ENCODE measurements at regions not wholly inside any gene's neighbourhood (a gene's known extent, or its start where the extent isn't known, plus 50 kb on each side); places are given as distances from the start of the nearest gene placed in this dataset.

- DNase-seq (ENCODE audit: low read depth in 1 of 2, low spot score in 1 of 2) = no peak
- Histone ChIP-seq H3K4me3 (replicated peaks; ENCODE audit: insufficient read depth, low read length) (no peak overlapping the region), H3K27me3 (ENCODE audit: insufficient read depth, poor library complexity, severe bottlenecking) (no peaks in the 10 kb centered on the region), H3K27ac (replicated peaks) (no peak overlapping the region)
- no peak for TF ChIP-seq CTCF (IDR thresholded peaks at IDR 0.05; ENCODE audit: insufficient read depth, low read length)
- TF ChIP-seq SPI1 (IDR thresholded peaks at IDR 0.05; ENCODE audit: borderline replicate concordance, low read depth) = no peak
- TF ChIP-seq REST (IDR thresholded peaks at IDR 0.05; ENCODE audit: insufficient replicate concordance, low read depth) = no peak
- no peak for TF ChIP-seq GABPA (IDR thresholded peaks at IDR 0.05; ENCODE audit: low read depth)
- no peak for TF ChIP-seq POLR2AphosphoS5 (IDR thresholded peaks at IDR 0.05; ENCODE audit: low read depth)
These were observed 126.5 kb downstream of the CHST1 start for GRCh38 chr11:45538939-45539338.

- TF ChIP-seq GABPA (IDR thresholded peaks at IDR 0.05; ENCODE audit: low read depth) (no peak), SPI1 (IDR thresholded peaks at IDR 0.05; ENCODE audit: borderline replicate concordance, low read depth) (no peak), POLR2AphosphoS5 (IDR thresholded peaks at IDR 0.05; ENCODE audit: low read depth) (no peak), CTCF (IDR thresholded peaks at IDR 0.05; ENCODE audit: insufficient read depth, low read length) (no peak), REST (IDR thresholded peaks at IDR 0.05; ENCODE audit: insufficient replicate concordance, low read depth) (no peak)
- no peak for DNase-seq (ENCODE audit: low read depth in 1 of 2, low spot score in 1 of 2)
- Histone ChIP-seq H3K4me3 (replicated peaks; ENCODE audit: insufficient read depth, low read length) (no peak overlapping the region), H3K27me3 (ENCODE audit: insufficient read depth, poor library complexity, severe bottlenecking) (no peaks in the 10 kb centered on the region), H3K27ac (replicated peaks) (no peak overlapping the region)
These were observed 127.1 kb downstream of the CHST1 start for GRCh38 chr11:45538363-45538762.

- Histone ChIP-seq H3K4me3 (replicated peaks; ENCODE audit: insufficient read depth, low read length) (no peak overlapping the region), H3K27me3 (ENCODE audit: insufficient read depth, poor library complexity, severe bottlenecking) (no peaks in the 10 kb centered on the region), H3K27ac (replicated peaks) (no peak overlapping the region)
- no peak for TF ChIP-seq POLR2AphosphoS5 (IDR thresholded peaks at IDR 0.05; ENCODE audit: low read depth)
- no peak for TF ChIP-seq CTCF (IDR thresholded peaks at IDR 0.05; ENCODE audit: insufficient read depth, low read length)
- no peak for TF ChIP-seq REST (IDR thresholded peaks at IDR 0.05; ENCODE audit: insufficient replicate concordance, low read depth)
- DNase-seq (ENCODE audit: low read depth in 1 of 2, low spot score in 1 of 2) = no peak
These were observed 127.8 kb downstream of the CHST1 start for GRCh38 chr11:45537614-45538013.

Data from HL-60 (cell line).